ENCODE measurements at regions not wholly inside any gene's neighbourhood (a gene's known extent, or its start where the extent isn't known, plus 50 kb on each side); places are given as distances from the start of the nearest gene placed in this dataset.
"Not testable (repeated sequence)": the region's sequence is repeated elsewhere in the genome, so short reads cannot be mapped to it uniquely, and the experiment has no call there.

- peaks cover 7 to 18% (median 16%) of the 10 kb centered on the region in 3 experiments for H3K36me3 Mint-ChIP-seq (ENCODE audit: insufficient read depth in 1 of 3, low read depth in 3 of 3)
- no CpG with 5 or more reads among the region's 4 CpGs for WGBS (ENCODE audit: extremely low coverage, insufficient read length, low lambda C conversion rate)
- no peak overlapping the region for H4K8ac ChIP-seq (replicated peaks; ENCODE audit: insufficient read length, low read depth, low read length)
- H4K91ac ChIP-seq (ENCODE audit: insufficient read length, low read depth, low read length): no peak overlapping the region
- no peak overlapping the region for H3K27ac ChIP-seq (ENCODE audit: insufficient read length, low read depth, low read length)
- no peak overlapping the region for H3T11ph ChIP-seq (ENCODE audit: low read length)
- H3K4me2 ChIP-seq (ENCODE audit: insufficient read depth, insufficient read length, low read length): no peak overlapping the region
- H3K23ac ChIP-seq (ENCODE audit: insufficient read length, low read depth, low read length): no peak overlapping the region
- no peak overlapping the region for H3K4me3 Mint-ChIP-seq
- no peak overlapping the region for H2BK15ac ChIP-seq (ENCODE audit: low read depth, low read length)
- no peak overlapping the region for H2BK5ac ChIP-seq (ENCODE audit: insufficient read length, low read length)
- H3K4me1 ChIP-seq (ENCODE audit: insufficient read depth, low read length): peaks cover 4% of the 10 kb centered on the region; the same call in 1 of the 2 replicates
- no peak for DNase-seq
- no peak overlapping the region for H3K27ac Mint-ChIP-seq
- H3K9me3 Mint-ChIP-seq: peaks cover 72 to 80% of the 10 kb centered on the region in 2 experiments
- no peak overlapping the region for H2AFZ ChIP-seq (ENCODE audit: low read length)
- H4K20me1 ChIP-seq (ENCODE audit: control insufficient read depth, insufficient read depth, insufficient read length): no peaks in the 10 kb centered on the region
- H3K27me3 ChIP-seq (ENCODE audit: insufficient read depth, low read length): no peaks in the 10 kb centered on the region
- H3K79me2 ChIP-seq (ENCODE audit: insufficient read depth, low read length): no peaks in the 10 kb centered on the region
- no peaks in the 10 kb centered on the region for H3K23me2 ChIP-seq (ENCODE audit: insufficient read length, low read depth, low read length, poor library complexity, severe bottlenecking)
- H2BK20ac ChIP-seq (ENCODE audit: low read depth, low read length, poor library complexity, severe bottlenecking): no peak overlapping the region
- H4K5ac ChIP-seq (ENCODE audit: insufficient read length, low read depth, low read length): no peak overlapping the region
- H2BK12ac ChIP-seq (ENCODE audit: insufficient read length, low read depth, low read length): no peak overlapping the region
- no peak overlapping the region for H2AK5ac ChIP-seq (ENCODE audit: insufficient read length, low read length)
- no peak overlapping the region for H3K14ac ChIP-seq (ENCODE audit: insufficient read depth, low read length)
- H3K56ac ChIP-seq (ENCODE audit: insufficient read length, low read depth, low read length): no peak overlapping the region
- peaks cover 5% of the 10 kb centered on the region for H3K9me3 ChIP-seq (ENCODE audit: control insufficient read depth, low read depth, low read length)
- no peaks in the 10 kb centered on the region for H3K27me3 Mint-ChIP-seq (ENCODE audit: low read depth)
- H3K4me1 Mint-ChIP-seq: peaks cover 11 to 19% of the 10 kb centered on the region in 2 experiments
- no peak overlapping the region for H3K4ac ChIP-seq (ENCODE audit: low read depth, low read length)
- no peak overlapping the region for H2BK120ac ChIP-seq (ENCODE audit: low read depth, low read length, poor library complexity, severe bottlenecking)
- no peak for TF ChIP-seq CTCF (conservative IDR thresholded peaks at IDR 0.05)
- H3K18ac ChIP-seq (ENCODE audit: insufficient read length, low read depth, low read length): no peak overlapping the region
- no peak overlapping the region for H3K9ac ChIP-seq (ENCODE audit: extremely low read depth, insufficient read length, low read length)
- H3K79me1 ChIP-seq (ENCODE audit: insufficient read depth, low read depth, low read length, poor library complexity, severe bottlenecking): no peaks in the 10 kb centered on the region
These were observed 160.7 kb downstream of the MID1IP1 start for GRCh38 chrX:38961936-38962335.

GRCh38 chrX:38963244-38963643 lies 162.0 kb downstream of the MID1IP1 start:
- Mint-ChIP-seq H3K9me3 (peaks cover 72 to 80% of the 10 kb centered on the region in 2 experiments), H3K4me1 (peaks cover 11 to 19% of the 10 kb centered on the region in 2 experiments), H3K36me3 (ENCODE audit: insufficient read depth in 1 of 3, low read depth in 3 of 3) (peaks cover 11 to 18% (median 16%) of the 10 kb centered on the region in 3 experiments)
- H3K23me2 ChIP-seq (ENCODE audit: insufficient read length, low read depth, low read length, poor library complexity, severe bottlenecking); H3K27ac Mint-ChIP-seq; H4K91ac ChIP-seq (ENCODE audit: insufficient read length, low read depth, low read length); H3K79me1 ChIP-seq (ENCODE audit: insufficient read depth, low read depth, low read length, poor library complexity, severe bottlenecking); H3K9ac ChIP-seq (ENCODE audit: extremely low read depth, insufficient read length, low read length); H2BK12ac ChIP-seq (ENCODE audit: insufficient read length, low read depth, low read length); H3K79me2 ChIP-seq (ENCODE audit: insufficient read depth, low read length); H2AFZ ChIP-seq (ENCODE audit: low read length); H4K5ac ChIP-seq (ENCODE audit: insufficient read length, low read depth, low read length); H3K14ac ChIP-seq (ENCODE audit: insufficient read depth, low read length); H3K27me3 Mint-ChIP-seq (ENCODE audit: low read depth); H2AK5ac ChIP-seq (ENCODE audit: insufficient read length, low read length); H4K8ac ChIP-seq (replicated peaks; ENCODE audit: insufficient read length, low read depth, low read length); H4K20me1 ChIP-seq (ENCODE audit: control insufficient read depth, insufficient read depth, insufficient read length); H2BK120ac ChIP-seq (ENCODE audit: low read depth, low read length, poor library complexity, severe bottlenecking); H3K4ac ChIP-seq (ENCODE audit: low read depth, low read length); H3K56ac ChIP-seq (ENCODE audit: insufficient read length, low read depth, low read length); DNase-seq; H2BK20ac ChIP-seq (ENCODE audit: low read depth, low read length, poor library complexity, severe bottlenecking); H3K18ac ChIP-seq (ENCODE audit: insufficient read length, low read depth, low read length); H3K4me2 ChIP-seq (ENCODE audit: insufficient read depth, insufficient read length, low read length); H3K27me3 ChIP-seq (ENCODE audit: insufficient read depth, low read length); H3K27ac ChIP-seq (ENCODE audit: insufficient read length, low read depth, low read length); H3K9me3 ChIP-seq (ENCODE audit: control insufficient read depth, low read depth, low read length); H3K4me1 ChIP-seq (ENCODE audit: insufficient read depth, low read length); H2BK15ac ChIP-seq (ENCODE audit: low read depth, low read length); H3K23ac ChIP-seq (ENCODE audit: insufficient read length, low read depth, low read length); H3K4me3 Mint-ChIP-seq; H2BK5ac ChIP-seq (ENCODE audit: insufficient read length, low read length); H3T11ph ChIP-seq (ENCODE audit: low read length): not testable (repeated sequence)
- whole genome bisulfite sequencing (ENCODE audit: extremely low coverage, insufficient read length, low lambda C conversion rate): no CpG with 5 or more reads among the region's 3 CpGs

Measured in H9 (cell line).